ENCODE measurements at regions not wholly inside any gene's neighbourhood (a gene's known extent, or its start where the extent isn't known, plus 50 kb on each side); places are given as distances from the start of the nearest gene placed in this dataset.

- DNase-seq, result no peak
- in situ Hi-C loops (cut with MboI; ENCODE audit: low pct_unique_long_range_greater_than_20kb, low sequenced_read_pairs), result no loop called here
These were observed 59.7 kb downstream of the GPX5 start for GRCh38 chr6:28585335-28585734.

- in situ Hi-C loops (cut with MboI; ENCODE audit: low pct_unique_long_range_greater_than_20kb, low sequenced_read_pairs), result no loop called here
- DNase-seq, result no peak
These were observed 60.6 kb downstream of the GPX5 start for GRCh38 chr6:28586324-28586723.

GRCh38 chr6:28586962-28587745 lies 61.5 kb downstream of the GPX5 start:
- in situ Hi-C loops (cut with MboI; ENCODE audit: low pct_unique_long_range_greater_than_20kb, low sequenced_read_pairs), result no loop called here
- DNase-seq, result no peak

- in situ Hi-C loops (cut with MboI; ENCODE audit: low pct_unique_long_range_greater_than_20kb, low sequenced_read_pairs), result no loop called here
- no peak for DNase-seq
These were observed 62.0 kb downstream of the GPX5 start for GRCh38 chr6:28587746-28588075.

- DNase-seq, result no peak
- in situ Hi-C loops (cut with MboI; ENCODE audit: low pct_unique_long_range_greater_than_20kb, low sequenced_read_pairs), result no loop called here
These were observed 63.0 kb downstream of the GPX5 start for GRCh38 chr6:28588666-28589065.

- peak; percentile 87 for DNase-seq
- in situ Hi-C loops (cut with MboI; ENCODE audit: low pct_unique_long_range_greater_than_20kb, low sequenced_read_pairs), result no loop called here
These were observed 63.7 kb downstream of the GPX5 start for GRCh38 chr6:28589234-28589956.

GRCh38 chr6:28589957-28590349 lies 64.3 kb downstream of the GPX5 start:
- DNase-seq, result no peak
- in situ Hi-C loops (cut with MboI; ENCODE audit: low pct_unique_long_range_greater_than_20kb, low sequenced_read_pairs), result no loop called here

GRCh38 chr6:28597217-28597835 lies 71.6 kb downstream of the GPX5 start:
- peak; percentile 85 for DNase-seq
- in situ Hi-C loops (cut with MboI; ENCODE audit: low pct_unique_long_range_greater_than_20kb, low sequenced_read_pairs), result no loop called here

GRCh38 chr6:28597924-28598722 lies 72.4 kb downstream of the GPX5 start:
- peak; percentile 68 for DNase-seq
- in situ Hi-C loops (cut with MboI; ENCODE audit: low pct_unique_long_range_greater_than_20kb, low sequenced_read_pairs), result no loop called here

GRCh38 chr6:28598757-28599686 lies 73.3 kb downstream of the GPX5 start:
- in situ Hi-C loops (cut with MboI; ENCODE audit: low pct_unique_long_range_greater_than_20kb, low sequenced_read_pairs), result no loop called here
- no peak for DNase-seq

GRCh38 chr6:28600245-28600644 lies 74.6 kb downstream of the GPX5 start:
- in situ Hi-C loops (cut with MboI; ENCODE audit: low pct_unique_long_range_greater_than_20kb, low sequenced_read_pairs), result no loop called here
- no peak for DNase-seq

GRCh38 chr6:28603891-28604290 lies 78.2 kb downstream of the GPX5 start:
- in situ Hi-C loops (cut with MboI; ENCODE audit: low pct_unique_long_range_greater_than_20kb, low sequenced_read_pairs), result no loop called here
- DNase-seq, result no peak

GRCh38 chr6:28606424-28607391 lies 81.0 kb downstream of the GPX5 start:
- peak; percentile 89 for DNase-seq
- in situ Hi-C loops (cut with MboI; ENCODE audit: low pct_unique_long_range_greater_than_20kb, low sequenced_read_pairs), result no loop called here

- no peak for DNase-seq
- in situ Hi-C loops (cut with MboI; ENCODE audit: low pct_unique_long_range_greater_than_20kb, low sequenced_read_pairs), result no loop called here
These were observed 82.3 kb downstream of the GPX5 start for GRCh38 chr6:28607990-28608389.

- in situ Hi-C loops (cut with MboI; ENCODE audit: low pct_unique_long_range_greater_than_20kb, low sequenced_read_pairs), result no loop called here
- DNase-seq, result no peak
These were observed 84.0 kb downstream of the GPX5 start for GRCh38 chr6:28609672-28610071.

GRCh38 chr6:28615616-28615954 lies 89.9 kb downstream of the GPX5 start:
- no peak for DNase-seq
- in situ Hi-C loops (cut with MboI; ENCODE audit: low pct_unique_long_range_greater_than_20kb, low sequenced_read_pairs), result no loop called here

GRCh38 chr6:28615955-28616747 lies 90.5 kb downstream of the GPX5 start:
- no peak for DNase-seq
- in situ Hi-C loops (cut with MboI; ENCODE audit: low pct_unique_long_range_greater_than_20kb, low sequenced_read_pairs), result no loop called here

All from KBM-7 (cell line).